ENCODE measurements at regions not wholly inside any gene's neighbourhood (a gene's known extent, or its start where the extent isn't known, plus 50 kb on each side); places are given as distances from the start of the nearest gene placed in this dataset.

DNA sequence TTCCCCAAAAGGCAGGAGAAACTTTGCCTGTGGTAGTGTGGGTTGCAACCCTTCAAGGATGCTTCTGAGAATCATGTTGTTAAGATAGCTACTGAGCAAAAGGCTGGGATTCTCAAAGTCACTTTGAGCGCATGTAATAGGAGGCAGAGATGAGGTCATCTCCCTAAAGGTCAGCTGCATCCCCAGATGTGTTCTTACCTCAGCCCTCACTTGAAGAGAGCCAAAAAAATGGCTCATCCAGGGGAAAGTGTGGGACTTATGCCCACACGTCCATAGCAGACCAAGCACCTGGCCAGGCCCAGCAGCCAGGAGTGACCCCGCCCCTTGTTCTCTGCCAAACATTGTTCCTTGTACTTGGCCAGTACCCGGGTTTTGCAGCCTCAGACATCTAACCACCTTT lies 187.0 kb upstream of the BMP2 start:
- H3K4me3 Mint-ChIP-seq: no peak overlapping the region

DNA sequence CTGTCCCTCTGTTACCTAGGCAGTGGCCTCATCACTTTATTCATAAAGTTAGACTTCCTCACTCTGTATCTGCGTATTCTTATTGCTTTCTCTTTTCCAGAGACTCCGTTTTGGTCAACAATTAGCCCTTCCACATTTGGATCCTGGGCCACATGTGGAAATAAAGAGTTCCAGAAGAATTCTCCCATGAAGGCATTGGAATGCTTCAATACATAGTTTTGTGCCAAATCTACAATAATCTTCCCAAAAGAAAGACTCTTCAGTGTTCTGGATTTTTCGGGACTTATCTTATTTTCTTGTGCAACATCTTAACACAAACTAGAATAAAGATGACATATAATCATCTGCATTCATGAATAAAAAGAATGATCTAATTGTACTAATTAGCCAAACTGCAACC lies 187.7 kb upstream of the BMP2 start:
- Histone ChIP-seq H3K27ac (ENCODE audit: low read depth in 1 of 2, low read length in 2 of 2) (no peak overlapping the region), H3K79me2 (ENCODE audit: insufficient read depth, low read length) (no peaks in the 10 kb centered on the region), H3K4me3 (replicated peaks in 1 of 3; ENCODE audit: low read depth in 2 of 3, low read length in 3 of 3) (no peak overlapping the region), H3K9ac (ENCODE audit: insufficient read depth, low read length, poor library complexity, severe bottlenecking) (no peak overlapping the region), H4K20me1 (ENCODE audit: insufficient read depth, low read length) (no peaks in the 10 kb centered on the region), H3K4me2 (replicated peaks; ENCODE audit: extremely low read depth, low read length, poor library complexity, severe bottlenecking) (no peak overlapping the region), H3K9me3 (replicated peaks in 1 of 2; ENCODE audit: control insufficient read depth in 1 of 2, insufficient read depth in 1 of 2, low read length in 2 of 2) (no peaks in the 10 kb centered on the region), H3K27me3 (ENCODE audit: control insufficient read depth in 2 of 2, insufficient read depth in 2 of 2, low read length in 2 of 2) (no peaks in the 10 kb centered on the region), H3K4me1 (ENCODE audit: control insufficient read depth in 1 of 2, insufficient read depth in 2 of 2, low read length in 2 of 2) (no peaks in the 10 kb centered on the region), H2AFZ (ENCODE audit: insufficient read depth, low read depth, low read length, poor library complexity, severe bottlenecking) (no peak overlapping the region), H3K36me3 (replicated peaks in 1 of 2; ENCODE audit: control insufficient read depth in 1 of 2, insufficient read depth in 2 of 2, low read length in 2 of 2) (no peaks in the 10 kb centered on the region)
- H3K36me3 Mint-ChIP-seq: no peaks in the 10 kb centered on the region
- DNase-seq: no peak
- H3K4me3 Mint-ChIP-seq: no peak overlapping the region
- no peaks in the 10 kb centered on the region for H3K4me1 Mint-ChIP-seq
- no peaks in the 10 kb centered on the region for H3K9me3 Mint-ChIP-seq
- TF ChIP-seq, protein P1, sequence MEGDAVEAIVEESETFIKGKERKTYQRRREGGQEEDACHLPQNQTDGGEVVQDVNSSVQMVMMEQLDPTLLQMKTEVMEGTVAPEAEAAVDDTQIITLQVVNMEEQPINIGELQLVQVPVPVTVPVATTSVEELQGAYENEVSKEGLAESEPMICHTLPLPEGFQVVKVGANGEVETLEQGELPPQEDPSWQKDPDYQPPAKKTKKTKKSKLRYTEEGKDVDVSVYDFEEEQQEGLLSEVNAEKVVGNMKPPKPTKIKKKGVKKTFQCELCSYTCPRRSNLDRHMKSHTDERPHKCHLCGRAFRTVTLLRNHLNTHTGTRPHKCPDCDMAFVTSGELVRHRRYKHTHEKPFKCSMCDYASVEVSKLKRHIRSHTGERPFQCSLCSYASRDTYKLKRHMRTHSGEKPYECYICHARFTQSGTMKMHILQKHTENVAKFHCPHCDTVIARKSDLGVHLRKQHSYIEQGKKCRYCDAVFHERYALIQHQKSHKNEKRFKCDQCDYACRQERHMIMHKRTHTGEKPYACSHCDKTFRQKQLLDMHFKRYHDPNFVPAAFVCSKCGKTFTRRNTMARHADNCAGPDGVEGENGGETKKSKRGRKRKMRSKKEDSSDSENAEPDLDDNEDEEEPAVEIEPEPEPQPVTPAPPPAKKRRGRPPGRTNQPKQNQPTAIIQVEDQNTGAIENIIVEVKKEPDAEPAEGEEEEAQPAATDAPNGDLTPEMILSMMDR (IDR thresholded peaks at IDR 0.05): no peak
- WGBS (ENCODE audit: insufficient coverage): 100% methylated on average over 2 of the region's 3 CpGs
- H3K27ac Mint-ChIP-seq: no peak overlapping the region
- peaks cover 0 to 1% (median 1%) of the 10 kb centered on the region in 3 donors for H3K27me3 Mint-ChIP-seq (ENCODE audit: low read depth in 3 of 3)
- intact Hi-C loops (cut with micrococcal nuclease): loop anchor here in 1 of 2 donors (10.0 kb wide), 1 partner anchor 795 kb away; no protein-coding TSS in a partner anchor

More for the DNA sequence above, 187.0 kb upstream of the BMP2 start:
- H3K36me3 Mint-ChIP-seq: no peaks in the 10 kb centered on the region
- H4K20me1 ChIP-seq (ENCODE audit: insufficient read depth, low read length): no peaks in the 10 kb centered on the region
- H3K4me1 Mint-ChIP-seq: no peaks in the 10 kb centered on the region
- H3K27me3 Mint-ChIP-seq (ENCODE audit: low read depth in 3 of 3): peaks cover 0 to 1% (median 1%) of the 10 kb centered on the region in 3 donors
- no peaks in the 10 kb centered on the region for H3K79me2 ChIP-seq (ENCODE audit: insufficient read depth, low read length)
- no peaks in the 10 kb centered on the region for H3K27me3 ChIP-seq (ENCODE audit: control insufficient read depth in 2 of 2, insufficient read depth in 2 of 2, low read length in 2 of 2)
- H3K9ac ChIP-seq (ENCODE audit: insufficient read depth, low read length, poor library complexity, severe bottlenecking): no peak overlapping the region
- intact Hi-C loops (cut with micrococcal nuclease): loop anchor here in 1 of 2 donors (10.0 kb wide), 1 partner anchor 794 kb away; no protein-coding TSS in a partner anchor
- H2AFZ ChIP-seq (ENCODE audit: insufficient read depth, low read depth, low read length, poor library complexity, severe bottlenecking): no peak overlapping the region
- DNase-seq: no peak
- no peak overlapping the region for H3K27ac ChIP-seq (ENCODE audit: low read depth in 1 of 2, low read length in 2 of 2)
- H3K9me3 Mint-ChIP-seq: no peaks in the 10 kb centered on the region
- H3K4me2 ChIP-seq (replicated peaks; ENCODE audit: extremely low read depth, low read length, poor library complexity, severe bottlenecking): no peak overlapping the region
- TF ChIP-seq, protein P1 (IDR thresholded peaks at IDR 0.05): no peak
- no peak overlapping the region for H3K27ac Mint-ChIP-seq
- no peak overlapping the region for H3K4me3 ChIP-seq (replicated peaks in 1 of 3; ENCODE audit: low read depth in 2 of 3, low read length in 3 of 3)
- H3K4me1 ChIP-seq (ENCODE audit: control insufficient read depth in 1 of 2, insufficient read depth in 2 of 2, low read length in 2 of 2): no peaks in the 10 kb centered on the region
- H3K9me3 ChIP-seq (replicated peaks in 1 of 2; ENCODE audit: control insufficient read depth in 1 of 2, insufficient read depth in 1 of 2, low read length in 2 of 2): no peaks in the 10 kb centered on the region
- no peaks in the 10 kb centered on the region for H3K36me3 ChIP-seq (replicated peaks in 1 of 2; ENCODE audit: control insufficient read depth in 1 of 2, insufficient read depth in 2 of 2, low read length in 2 of 2)
- WGBS (ENCODE audit: insufficient coverage): 89% methylated on average over 4 of the region's 4 CpGs

Measured in CD14-positive monocyte (primary cell).